ENCODE measurements at regions not wholly inside any gene's neighbourhood (a gene's known extent, or its start where the extent isn't known, plus 50 kb on each side); places are given as distances from the start of the nearest gene placed in this dataset.

GRCh38 chr13:27004866-27005265, 166.7 kb downstream of the USP12 start:
- no peak for TF ChIP-seq CTCF (conservative IDR thresholded peaks at IDR 0.05; ENCODE audit: low read depth, low read length)
- no peak for TF ChIP-seq EZH2 (IDR thresholded peaks at IDR 0.05; ENCODE audit: borderline replicate concordance, low read depth, low read length, poor library complexity, severe bottlenecking)
